ENCODE measurements at regions not wholly inside any gene's neighbourhood (a gene's known extent, or its start where the extent isn't known, plus 50 kb on each side); places are given as distances from the start of the nearest gene placed in this dataset.

- no peak for DNase-seq
Observed at GRCh38 chr4:137333031-137333430, 199.3 kb downstream of the PCDH18 start.

GRCh38 chr4:137312257-137312656 is 220.0 kb downstream of the PCDH18 start:
- no peak for DNase-seq

- DNase-seq, result no peak
Observed at GRCh38 chr4:137310593-137311490, 221.5 kb downstream of the PCDH18 start.

- no peak for DNase-seq
Observed at GRCh38 chr4:137310166-137310565, 222.1 kb downstream of the PCDH18 start.

- no peak for DNase-seq
Observed at GRCh38 chr4:137309424-137309823, 222.9 kb downstream of the PCDH18 start.

- no peak for DNase-seq
Observed at GRCh38 chr4:137307806-137308205, 224.5 kb downstream of the PCDH18 start.

GRCh38 chr4:137300776-137301175 is 231.5 kb downstream of the PCDH18 start:
- DNase-seq, result no peak

- no peak for DNase-seq
Observed at GRCh38 chr4:137299281-137299680, 233.0 kb downstream of the PCDH18 start.

GRCh38 chr4:137293281-137293680 is 239.0 kb downstream of the PCDH18 start:
- DNase-seq, result no peak

GRCh38 chr4:137283737-137284136 is 248.6 kb downstream of the PCDH18 start:
- no peak for DNase-seq

GRCh38 chr4:137278431-137278830 is 253.9 kb downstream of the PCDH18 start:
- DNase-seq, result no peak

GRCh38 chr4:137274404-137274803 is 257.9 kb downstream of the PCDH18 start:
- DNase-seq, result no peak

GRCh38 chr4:137267024-137267423 is 265.3 kb downstream of the PCDH18 start:
- DNase-seq, result no peak

- no peak for DNase-seq
Observed at GRCh38 chr4:137266511-137266910, 265.8 kb downstream of the PCDH18 start.

- no peak for DNase-seq
Observed at GRCh38 chr4:137263206-137263605, 269.1 kb downstream of the PCDH18 start.

GRCh38 chr4:137253949-137254348 is 278.3 kb downstream of the PCDH18 start:
- no peak for DNase-seq

GRCh38 chr4:137249112-137249511 is 283.2 kb downstream of the PCDH18 start:
- DNase-seq, result no peak

- no peak for DNase-seq
Observed at GRCh38 chr4:137238456-137239162, 293.7 kb downstream of the PCDH18 start.

- no peak for DNase-seq
Observed at GRCh38 chr4:137226900-137227299, 305.4 kb downstream of the PCDH18 start.

- DNase-seq, result no peak
Observed at GRCh38 chr4:137226221-137226620, 306.1 kb downstream of the PCDH18 start.

- no peak for DNase-seq
Observed at GRCh38 chr4:137213372-137214173, 318.7 kb downstream of the PCDH18 start.

GRCh38 chr4:137212601-137213000 is 319.7 kb downstream of the PCDH18 start:
- DNase-seq, result peak in 6 of 51 donors; percentile 1 to 38 (median 13)
